GM12878 (cell line): ENCODE measurements at regions not wholly inside any gene's neighbourhood (a gene's known extent, or its start where the extent isn't known, plus 50 kb on each side); places are given as distances from the start of the nearest gene placed in this dataset.

Experiments used
- ATAC-seq: fragments of 200-7000 bp; cut with Tn5 transposase; 3 replicates; pipeline ENCODE4 v1.9.1; 2020; ENCODE audit warnings: mild to moderate bottlenecking, moderate library complexity
- BruUV-seq: library from RNA; stranded (reverse); fragments of 400-500 nt; replicated peaks from 2 replicates; lab custom pipeline; 2021; lab: Mats Ljungman, UMichigan
- CTCF ChIA-PET: fragments of 300-600 bp; sonication (Branson Sonifier 250); formaldehyde crosslinking; extraction: SDS; loops from one replicate; lab custom pipeline; 2021; ENCODE audit warnings: inconsistent platforms; lab: Yijun Ruan, JAX
- POLR2A ChIA-PET: fragments of 350-600 bp; formaldehyde crosslinking; extraction: SDS; loops from one replicate; lab custom pipeline; 2021; ENCODE audit warnings: inconsistent platforms; lab: Charles Lee
- RAD21 ChIA-PET: fragments of 300-600 bp; sonication (Branson Sonifier 250); formaldehyde crosslinking; loops from one replicate; lab custom pipeline; 2023; ENCODE audit warnings: antibody characterized with exemption; ENCODE audit not compliant: unreplicated experiment; lab: Charles Lee
- SMC1A ChIA-PET: fragments of 300-600 bp; sonication (Branson Sonifier 250); formaldehyde crosslinking; loops from one replicate; lab custom pipeline; 2023; ENCODE audit not compliant: unreplicated experiment, uncharacterized antibody; lab: Charles Lee
- DNase-seq: peaks from one replicate; pipeline ENCODE4 v3.0.0-alpha.2; 2011; ENCODE audit warnings: low read depth, low spot score
- FAIRE-seq: peaks from 3 replicates; lab custom pipeline; 2011; peaks lifted over from hg19 to GRCh38; lab: Jason Lieb, UNC
- H2AFZ ChIP-seq: 2 replicates; pipeline ENCODE4 v1.6.0; 2011; ENCODE audit warnings: low read depth, low read length, control low read depth; ENCODE audit not compliant: control insufficient read depth
- H3K27ac ChIP-seq: 2 replicates; pipeline ENCODE4 v1.5.1; 2011; ENCODE audit warnings: control low read depth; ENCODE audit not compliant: control insufficient read depth, insufficient read depth
- H3K27me3 ChIP-seq, 2 experiments: replicated peaks in 1 of 2; 2 replicates each; pipeline versions ENCODE4 v1.6.0 to v1.6.1; 2011; ENCODE audit warnings: low read length in 1 of 2; ENCODE audit not compliant: control insufficient read depth in 2 of 2, insufficient read depth in 2 of 2
- H3K36me3 ChIP-seq, 2 experiments: 2 replicates each; pipeline ENCODE4 v1.5.1; 2011; ENCODE audit warnings: low read length in 1 of 2; ENCODE audit not compliant: control insufficient read depth in 2 of 2, insufficient read depth in 2 of 2
- H3K4me1 ChIP-seq: 2 replicates; pipeline ENCODE4 v1.6.1; 2011; ENCODE audit warnings: mild to moderate bottlenecking, low read length, moderate library complexity, mixed read lengths; ENCODE audit not compliant: control insufficient read depth, insufficient read depth
- H3K4me2 ChIP-seq: 2 replicates; pipeline ENCODE4 v1.6.0; 2011; ENCODE audit warnings: control low read depth; ENCODE audit not compliant: control insufficient read depth, insufficient read depth
- H3K4me3 ChIP-seq: fragments of 200-600 bp; sonication (generic); 2 replicates; pipeline ENCODE4 v1.5.1; 2016
- H3K79me2 ChIP-seq: 2 replicates; pipeline ENCODE4 v1.6.0; 2011; ENCODE audit warnings: low read length; ENCODE audit not compliant: control insufficient read depth, insufficient read depth
- H3K9ac ChIP-seq: 2 replicates; pipeline ENCODE4 v1.8.0; 2011; ENCODE audit warnings: low read length, control low read depth, mixed read lengths; ENCODE audit not compliant: control insufficient read depth, insufficient read depth
- H3K9me3 ChIP-seq: replicated peaks from 3 replicates; pipeline ENCODE4 v1.5.1; 2011; ENCODE audit warnings: mild to moderate bottlenecking, low read length; ENCODE audit not compliant: control insufficient read depth, insufficient read depth
- H4K20me1 ChIP-seq: 2 replicates; pipeline ENCODE4 v1.6.0; 2011; ENCODE audit not compliant: control insufficient read depth, insufficient read depth
- CBX5 ChIP-seq: sonication (generic); IDR thresholded peaks from 2 replicates; pipeline ENCODE4 v1.6.1; 2016; ENCODE audit warnings: low read depth, moderate library complexity, mild to moderate bottlenecking, inconsistent platforms
- CREB1 ChIP-seq: IDR thresholded peaks from 2 replicates; pipeline ENCODE4 v1.6.1; 2012; ENCODE audit warnings: low read depth, mild to moderate bottlenecking, inconsistent platforms
- ETV6 ChIP-seq, 2 experiments: fragments of 450-650 bp in 1 of 2; IDR thresholded peaks in 1 of 2; conservative IDR thresholded peaks in 1 of 2; 2 replicates each; pipeline ENCODE4 v1.6.1; 2014; ENCODE audit warnings: antibody characterized with exemption in 1 of 2, borderline replicate concordance in 1 of 2, low read depth in 1 of 2, mild to moderate bottlenecking in 1 of 2, moderate library complexity in 1 of 2
- HDGF ChIP-seq: fragments of 450-650 bp; IDR thresholded peaks from 2 replicates; pipeline ENCODE4 v1.6.1; 2016; ENCODE audit warnings: antibody characterized with exemption
- MXI1 ChIP-seq: fragments of 150-350 bp; IDR thresholded peaks from 2 replicates; pipeline ENCODE4 v1.6.1; 2011; ENCODE audit warnings: low read depth, mild to moderate bottlenecking, inconsistent platforms, low read length, improper control_type of control experiment
- SPI1 ChIP-seq: IDR thresholded peaks from 2 replicates; pipeline ENCODE4 v1.6.1; 2011; ENCODE audit warnings: low read depth, mild to moderate bottlenecking, low read length, moderate library complexity, borderline replicate concordance; ENCODE audit not compliant: insufficient read depth
- SREBF1 ChIP-seq: IDR thresholded peaks from 2 replicates; pipeline ENCODE4 v1.6.1; 2012; ENCODE audit warnings: mild to moderate bottlenecking, low read length
- USF2 ChIP-seq: IDR thresholded peaks from 2 replicates; pipeline ENCODE4 v1.6.1; 2011; ENCODE audit warnings: low read depth, low read length, improper control_type of control experiment, borderline replicate concordance
- ZBED1 ChIP-seq: IDR thresholded peaks from 2 replicates; pipeline ENCODE4 v1.6.1; 2016; ENCODE audit warnings: borderline replicate concordance
- WGBS: methylation state at CpG from one replicate; pipeline ENCODE4 v1.1.6; 2016; ENCODE audit warnings: low lambda C conversion rate; ENCODE audit not compliant: insufficient replicate concordance, insufficient coverage; ENCODE audit errors: missing lambda C conversion rate; 5-methylcytosine and 5-hydroxymethylcytosine counted together
- in situ Hi-C: fragments of 300-500 bp; cut with MboI; formaldehyde crosslinking; loops from 9 replicates; pipeline ENCODE4 v1.14.3; 2018; ENCODE audit warnings: mixed read lengths
- intact Hi-C: fragments of 100-400 bp; cut with micrococcal nuclease; formaldehyde crosslinking; loops from one replicate; pipeline ENCODE4 v1.14.2; 2022; ENCODE audit not compliant: unreplicated experiment

DNA sequence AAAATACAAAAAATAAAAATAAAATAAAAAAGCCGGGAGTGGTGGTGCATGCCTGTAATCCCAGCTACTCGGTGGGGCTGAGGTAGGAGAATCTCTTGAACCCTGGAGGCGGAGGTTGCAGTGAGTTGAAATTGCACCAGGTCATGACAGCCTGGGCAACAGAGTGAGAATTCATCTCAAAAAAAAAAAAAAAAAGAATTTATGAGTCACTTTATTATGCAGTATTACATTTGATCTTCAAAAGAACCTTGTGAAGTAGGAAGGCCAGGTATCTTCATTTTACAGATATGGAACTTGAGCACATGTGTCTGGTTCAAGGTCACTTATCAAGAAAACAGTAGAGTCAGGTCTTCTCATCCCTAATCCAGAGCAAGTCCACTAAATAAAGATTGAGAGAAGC, 459.4 kb upstream of the HNRNPA3 start (continued):
- TF ChIP-seq USF2 = no peak
- no peak for TF ChIP-seq CBX5
- no peak for TF ChIP-seq HDGF
- TF ChIP-seq SREBF1 = no peak
- TF ChIP-seq MXI1 = no peak

- H3K79me2 ChIP-seq = no peaks in the 10 kb centered on the region
- H3K4me3 ChIP-seq = no peak overlapping the region
- ChIA-PET RAD21 (no interaction called here), CTCF (interaction anchor here (0.7 to 2.1 kb wide), 9 partner anchors 9 to 395 kb away, joined by 3 to 9 read pairs (median 3); no protein-coding TSS in a partner anchor), SMC1A (interaction anchor here (1.0 to 2.9 kb wide), 6 partner anchors 9 to 394 kb away, joined by 3 to 10 read pairs (median 4); no protein-coding TSS in a partner anchor), POLR2A (interaction anchor here (0.6 kb wide), 1 partner anchor 12 kb away, joined by 3 read pairs; no protein-coding TSS in a partner anchor)
- H3K36me3 ChIP-seq = no peaks in the 10 kb centered on the region
- H3K9ac ChIP-seq = no peak overlapping the region
- TF ChIP-seq SPI1 (peak; percentile 20; the same call in 1 of the 2 replicates), ETV6 (conservative IDR thresholded peaks at IDR 0.05 in 1 of 2, IDR thresholded peaks at IDR 0.05 in 1 of 2; ENCODE audit: borderline replicate concordance in 1 of 2, low read depth in 1 of 2) (no peak), CREB1 (peak; percentile 35; the same call in 1 of the 2 replicates), ZBED1 (no peak)
- H3K27ac ChIP-seq = no peak overlapping the region
- WGBS = 22% methylated on average over 2 of the region's 2 CpGs
- intact Hi-C loops (no loop called here), in situ Hi-C loops (no loop called here)
- H3K27me3 ChIP-seq = no peaks in the 10 kb centered on the region
- no peak overlapping the region for H2AFZ ChIP-seq
- no peaks in the 10 kb centered on the region for H4K20me1 ChIP-seq
- no peak for FAIRE-seq
- no peaks in the 10 kb centered on the region for H3K4me1 ChIP-seq
- H3K4me2 ChIP-seq = no peak overlapping the region
- H3K9me3 ChIP-seq = no peaks in the 10 kb centered on the region
- BruUV-seq = no TSS peak
- peak; percentile 64 for ATAC-seq
- DNase-seq = no peak
Observed at GRCh38 chr2:176753752-176754474, 458.7 kb upstream of the HNRNPA3 start.
